Kidney epithelial cell (primary cell): ENCODE measurements at regions not wholly inside any gene's neighbourhood (a gene's known extent, or its start where the extent isn't known, plus 50 kb on each side); places are given as distances from the start of the nearest gene placed in this dataset.

Experiments
- DNase-seq: peaks from one replicate; pipeline ENCODE4 v3.0.0-alpha.2; 2010; ENCODE audit warnings: low read depth
- H3K27me3 ChIP-seq: 2 replicates; pipeline ENCODE4 v1.6.0; 2011; ENCODE audit warnings: low read length; ENCODE audit not compliant: control insufficient read depth, insufficient read depth
- H3K36me3 ChIP-seq: 2 replicates; pipeline ENCODE4 v1.5.1; 2011; ENCODE audit warnings: low read length; ENCODE audit not compliant: control insufficient read depth, insufficient read depth
- H3K4me3 ChIP-seq: 2 replicates; pipeline ENCODE4 v1.5.1; 2011; ENCODE audit warnings: low read depth, mild to moderate bottlenecking, control low read depth, low read length
- CTCF ChIP-seq: IDR thresholded peaks from 2 replicates; pipeline ENCODE4 v1.5.1; 2011; ENCODE audit warnings: mild to moderate bottlenecking, moderate library complexity, low read length, control low read depth, inconsistent platforms; ENCODE audit not compliant: insufficient read depth, poor library complexity, severe bottlenecking

GRCh38 chr7:131633342-131633843 lies 77.0 kb upstream of the PODXL start:
- no peak for TF ChIP-seq CTCF
- Histone ChIP-seq H3K36me3 (no peaks in the 10 kb centered on the region), H3K4me3 (no peak overlapping the region), H3K27me3 (no peaks in the 10 kb centered on the region)
- no peak for DNase-seq

GRCh38 chr7:131630427-131630826 lies 74.0 kb upstream of the PODXL start:
- Histone ChIP-seq H3K36me3 (peaks cover 1% of the 10 kb centered on the region), H3K27me3 (no peaks in the 10 kb centered on the region), H3K4me3 (no peak overlapping the region)
- DNase-seq = no peak
- TF ChIP-seq CTCF = no peak

- DNase-seq = no peak
- no peak overlapping the region for H3K4me3 ChIP-seq
- peaks cover 1% of the 10 kb centered on the region for H3K36me3 ChIP-seq
- no peak for TF ChIP-seq CTCF
- H3K27me3 ChIP-seq = no peaks in the 10 kb centered on the region
Measured at GRCh38 chr7:131629217-131629882, 72.9 kb upstream of the PODXL start.

GRCh38 chr7:131628634-131629033 lies 72.2 kb upstream of the PODXL start:
- Histone ChIP-seq H3K27me3 (no peaks in the 10 kb centered on the region), H3K36me3 (peaks cover 1% of the 10 kb centered on the region), H3K4me3 (no peak overlapping the region)
- no peak for DNase-seq
- TF ChIP-seq CTCF = no peak

GRCh38 chr7:131627735-131628190 lies 71.3 kb upstream of the PODXL start:
- Histone ChIP-seq H3K27me3 (no peaks in the 10 kb centered on the region), H3K4me3 (no peak overlapping the region), H3K36me3 (peaks cover 1% of the 10 kb centered on the region)
- no peak for TF ChIP-seq CTCF
- no peak for DNase-seq

DNA sequence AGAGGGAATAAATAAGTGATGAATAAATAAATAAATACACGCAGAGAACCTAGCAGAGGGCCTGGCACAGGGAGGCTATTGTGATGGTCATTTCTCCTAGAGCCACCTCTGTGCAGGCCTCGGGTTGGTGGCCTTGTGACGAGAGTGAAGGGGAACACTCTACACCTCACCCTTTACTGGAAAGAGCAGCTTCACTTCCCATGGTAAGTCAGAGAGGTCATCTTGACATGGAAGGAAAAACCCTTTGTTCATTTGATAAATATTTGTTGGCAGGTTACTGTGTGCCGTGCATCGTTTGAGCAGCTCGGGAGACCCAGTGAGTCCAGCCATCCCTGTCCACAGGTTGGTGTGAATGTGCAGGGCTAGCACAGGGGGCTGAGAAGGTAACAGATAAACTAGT lies 70.2 kb upstream of the PODXL start:
- Histone ChIP-seq H3K27me3 (no peaks in the 10 kb centered on the region), H3K4me3 (no peak overlapping the region), H3K36me3 (peaks cover 1% of the 10 kb centered on the region)
- DNase-seq = no peak
- TF ChIP-seq CTCF = no peak
